Heart left ventricle (tissue), 16 donors: ENCODE measurements at regions not wholly inside any gene's neighbourhood (a gene's known extent, or its start where the extent isn't known, plus 50 kb on each side); places are given as distances from the start of the nearest gene placed in this dataset.

Experiments
- ATAC-seq, 4 donors: fragments of 200-7000 bp; cut with Tn5 transposase; one replicate each; pipeline ENCODE4 v1.9.1; 2020 to 2022; ENCODE audit warnings: moderate library complexity in 4 of 4, mild to moderate bottlenecking in 3 of 4, moderate number of reproducible peaks in 1 of 4
- DNase-seq, 5 donors: peaks; one replicate each; pipeline ENCODE4 v3.0.0-alpha.2; 2020
- H3K27ac ChIP-seq, 12 donors: fragments of 200-600 bp; sonication (generic) in 4 of 12; one replicate each; pipeline versions ENCODE4 v1.5.0 to v1.8.0; 2016 to 2022; ENCODE audit warnings: mild to moderate bottlenecking in 2 of 12
- H3K27me3 ChIP-seq, 9 donors: fragments of 200-600 bp; sonication (generic) in 2 of 9; one replicate each; pipeline versions ENCODE4 v1.5.1 to v1.8.0; 2016 to 2022; ENCODE audit warnings: mild to moderate bottlenecking in 3 of 9
- H3K36me3 ChIP-seq, 9 donors: fragments of 200-600 bp; sonication (generic) in 2 of 9; one replicate each; pipeline versions ENCODE4 v1.5.0 to v1.8.0; 2018 to 2022; ENCODE audit warnings: mild to moderate bottlenecking in 2 of 9
- H3K4me1 ChIP-seq, 12 donors: fragments of 200-600 bp; sonication (generic) in 4 of 12; one replicate each; pipeline versions ENCODE4 v1.5.0 to v1.8.0; 2016 to 2022; ENCODE audit warnings: mild to moderate bottlenecking in 3 of 12
- H3K4me3 ChIP-seq, 12 donors: fragments of 200-600 bp; sonication (generic) in 4 of 12; one replicate each; pipeline versions ENCODE4 v1.5.0 to v1.8.0; 2017 to 2022; ENCODE audit warnings: mild to moderate bottlenecking in 9 of 12, moderate library complexity in 4 of 12
- H3K9me3 ChIP-seq, 12 donors: fragments of 200-600 bp; sonication (generic) in 4 of 12; one replicate each; pipeline versions ENCODE4 v1.5.0 to v1.8.0; 2016 to 2022; ENCODE audit warnings: mild to moderate bottlenecking in 1 of 12
- CTCF ChIP-seq, 12 donors: fragments of 200-600 bp; sonication (generic) in 4 of 12; IDR thresholded peaks; one replicate each; pipeline versions ENCODE4 v1.5.0 to v1.8.0; 2018 to 2022; ENCODE audit warnings: antibody characterized with exemption in 12 of 12, mild to moderate bottlenecking in 5 of 12
- POLR2A ChIP-seq, 2 donors: fragments of 450-650 bp; IDR thresholded peaks; one replicate each; pipeline ENCODE4 v1.6.1; 2017; ENCODE audit warnings: antibody characterized with exemption in 2 of 2, mild to moderate bottlenecking in 2 of 2, moderate library complexity in 2 of 2
- WGBS, 4 donors: extraction: QIAGEN DNeasy Blood & Tissue Kit in 2 of 4; methylation state at CpG; one replicate each; pipeline versions ENCODE4 v1.1.5 to v1.1.7; 2013 to 2018; 5-methylcytosine and 5-hydroxymethylcytosine counted together
- intact Hi-C, 10 donors: fragments of 100-400 bp; cut with DNase I; formaldehyde crosslinking; loops; one replicate each; pipeline versions ENCODE4 v1.11.1 to v1.14.2; 2022
- donor health status: ischemic (EF 13 %, LVEDD 7.1; RV severe dilation, severe dysfunction).
- donor health status: healthy with polysubstance abuse.
- donor health status: DM: no; HTN: yes; CAD: no.
- donor health status: DM: no; HTN: no; CAD: no.
- donor health status: ischemic (EF 25% LVEDD 6.9; RV normal size, moderate dysfunction).
- donor health status: ischemic (EF 25% LVEDD 5.7; RV mildly dilated, moderate dysfunction).
- donor health status: healthy.
- donor health status: DM: yes; HTN: yes; CAD: no.
- donor health status: ischemic (EF 35%, LVEDD 5.7; RV mildly dilated, moderate dysfunction).
- donor health status: nonischemic (EF 11% LVEDD 7.7; RV severe dilation, severe dysfunction).
- donor health status: DM: yes; HTN: yes; CAD: no.
- donor health status: PGD.
- donor health status: ischemic (EF 29% LVEDD 5.4; RV normal size, mild dysfunction).
- donor health status: nonischemic (EF 23%, LVEDD 6.1; RV moderate dilation, normal function).

DNA sequence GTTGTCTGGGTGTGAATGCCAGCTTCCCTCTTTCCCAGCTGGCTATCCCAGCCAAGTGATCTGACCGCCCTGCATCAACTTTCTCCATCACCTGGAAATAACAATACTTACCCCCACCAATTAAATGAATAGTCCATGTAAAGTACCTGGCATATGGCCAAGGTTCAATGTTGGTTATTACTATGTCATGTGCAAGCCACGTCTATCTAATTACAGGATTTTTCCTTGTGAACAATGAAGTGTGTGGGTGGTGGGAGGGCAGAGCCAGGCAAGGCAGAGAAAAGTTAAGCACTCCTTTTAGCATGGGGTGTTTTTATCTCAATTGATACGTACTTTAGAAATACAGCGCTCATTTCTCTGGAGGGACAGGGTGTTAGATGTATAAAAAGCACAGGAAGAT, 121.1 kb downstream of the NHLRC3 start:
- no peaks in the 10 kb centered on the region for H3K27me3 ChIP-seq
- no peak overlapping the region for H3K27ac ChIP-seq
- DNase-seq (no peak), ATAC-seq (peak in 1 of 4 donors; percentile 20)
- TF ChIP-seq POLR2A (IDR thresholded peaks at IDR 0.05): no peak
- no peak for TF ChIP-seq CTCF (IDR thresholded peaks at IDR 0.05)
- H3K9me3 ChIP-seq: peaks cover 0 to 7% (median 0%) of the 10 kb centered on the region in 12 donors
- intact Hi-C loops: no loop called here
- no peaks in the 10 kb centered on the region for H3K36me3 ChIP-seq
- 15 to 19% (median 17%) methylated on average over 4 of the region's 4 CpGs for WGBS, 4 donors
- H3K4me3 ChIP-seq: no peak overlapping the region
- H3K4me1 ChIP-seq: peaks cover 0 to 24% (median 13%) of the 10 kb centered on the region in 12 donors

DNA sequence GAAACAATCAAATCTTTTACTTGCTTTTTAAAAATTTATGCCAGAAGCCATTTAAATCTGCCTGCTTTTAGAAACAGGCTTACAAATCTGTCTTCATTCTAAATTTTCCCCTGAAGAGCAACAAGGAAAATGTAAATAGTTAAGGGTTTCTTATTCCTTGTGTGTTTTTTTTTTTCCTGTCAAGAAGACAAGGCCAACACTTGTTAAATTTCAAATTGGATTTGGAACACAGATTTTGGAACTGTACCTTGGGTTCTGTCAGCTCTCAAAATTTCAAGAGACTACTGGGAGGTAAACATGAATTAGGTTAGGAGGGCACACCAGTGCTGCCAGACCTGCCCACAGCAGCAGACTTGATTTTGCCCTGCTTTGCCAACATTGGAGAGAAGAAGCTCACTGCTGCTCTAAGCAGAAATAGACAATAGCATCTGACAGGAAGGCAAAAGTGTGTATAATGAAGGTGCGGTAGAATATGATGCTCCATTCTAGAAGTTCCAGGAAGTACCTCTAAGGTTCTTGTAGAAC, 121.7 kb downstream of the NHLRC3 start:
- no peaks in the 10 kb centered on the region for H3K36me3 ChIP-seq
- no peak overlapping the region for H3K27ac ChIP-seq
- H3K27me3 ChIP-seq: no peaks in the 10 kb centered on the region
- intact Hi-C loops: no loop called here
- DNase-seq (no peak), ATAC-seq (peak in 1 of 4 donors; percentile 26)
- TF ChIP-seq CTCF (IDR thresholded peaks at IDR 0.05): no peak
- TF ChIP-seq POLR2A (IDR thresholded peaks at IDR 0.05): no peak
- no peak overlapping the region for H3K4me3 ChIP-seq
- peaks cover 0 to 7% (median 0%) of the 10 kb centered on the region in 12 donors for H3K9me3 ChIP-seq
- WGBS, 4 donors: 44 to 71% (median 54%) methylated on average over 1 of the region's 1 CpG
- peaks cover 0 to 24% (median 13%) of the 10 kb centered on the region in 12 donors for H3K4me1 ChIP-seq

- Histone ChIP-seq H3K36me3 (no peaks in the 10 kb centered on the region), H3K9me3 (peaks cover 0 to 7% (median 0%) of the 10 kb centered on the region in 12 donors), H3K4me3 (no peak overlapping the region), H3K27me3 (no peaks in the 10 kb centered on the region), H3K4me1 (no peaks in the 10 kb centered on the region), H3K27ac (no peak overlapping the region)
- DNase-seq: no peak
- 42 to 56% (median 49%) methylated on average over 3 of the region's 3 CpGs for WGBS, 4 donors
- peak in 1 of 4 donors; percentile 33 for ATAC-seq
- intact Hi-C loops: no loop called here
- TF ChIP-seq POLR2A (IDR thresholded peaks at IDR 0.05) (no peak), CTCF (IDR thresholded peaks at IDR 0.05) (no peak)
These were observed 128.8 kb downstream of the NHLRC3 start for GRCh38 chr13:39167018-39167417.

GRCh38 chr13:39170711-39171110, 132.5 kb downstream of the NHLRC3 start:
- Histone ChIP-seq H3K4me1 (peaks cover 0 to 7% (median 0%) of the 10 kb centered on the region in 12 donors), H3K36me3 (no peaks in the 10 kb centered on the region), H3K27ac (no peak overlapping the region), H3K27me3 (no peaks in the 10 kb centered on the region), H3K4me3 (no peak overlapping the region), H3K9me3 (no peaks in the 10 kb centered on the region)
- ATAC-seq (no peak), DNase-seq (no peak)
- intact Hi-C loops: no loop called here
- 86 to 92% (median 90%) methylated on average over 2 of the region's 2 CpGs for WGBS, 4 donors
- TF ChIP-seq POLR2A (IDR thresholded peaks at IDR 0.05) (no peak), CTCF (IDR thresholded peaks at IDR 0.05) (no peak)
